H1 (cell line): ENCODE measurements at regions not wholly inside any gene's neighbourhood (a gene's known extent, or its start where the extent isn't known, plus 50 kb on each side); places are given as distances from the start of the nearest gene placed in this dataset.
A peak's percentile ranks its signal among the peaks of the same experiment; 100 is the strongest.

Source experiments
- CTCF ChIA-PET: fragments of 300-600 bp; sonication (Branson Sonifier 250); formaldehyde crosslinking; loops from one replicate; lab custom pipeline; 2021; ENCODE audit not compliant: partially characterized antibody; lab: Charles Lee
- POLR2A ChIA-PET: fragments of 300-600 bp; sonication (Branson Sonifier 250); formaldehyde crosslinking; loops from one replicate; lab custom pipeline; 2021; ENCODE audit warnings: inconsistent platforms; ENCODE audit not compliant: partially characterized antibody; lab: Charles Lee
- DNase-seq, 2 experiments: peaks; one replicate each; pipeline versions ENCODE4 v3.0.0 to v3.0.0-alpha.2; 2010 to 2022; ENCODE audit warnings: low spot score in 2 of 2, low read depth in 1 of 2, mixed read lengths in 1 of 2
- FAIRE-seq: peaks from 2 replicates; lab custom pipeline; 2011; peaks lifted over from hg19 to GRCh38; lab: Jason Lieb, UNC
- H2AFZ ChIP-seq: 2 replicates; pipeline ENCODE4 v1.8.1; 2012; ENCODE audit warnings: low read length, inconsistent platforms
- H2AK5ac ChIP-seq: 2 replicates; pipeline ENCODE4 v1.6.1; 2013; ENCODE audit warnings: low read depth, low read length
- H2BK120ac ChIP-seq: replicated peaks from 2 replicates; pipeline ENCODE3; 2013; ENCODE audit warnings: low read depth, low read length, inconsistent platforms
- H2BK12ac ChIP-seq: 2 replicates; pipeline ENCODE4 v1.6.1; 2013; ENCODE audit warnings: low read depth, low read length
- H2BK15ac ChIP-seq: 2 replicates; pipeline ENCODE4 v1.6.1; 2013; ENCODE audit warnings: low read length
- H2BK20ac ChIP-seq: 2 replicates; pipeline ENCODE4 v1.6.1; 2013; ENCODE audit warnings: low read length
- H2BK5ac ChIP-seq: 2 replicates; pipeline ENCODE4 v1.6.1; 2013; ENCODE audit warnings: low read depth, low read length
- H3K14ac ChIP-seq: 2 replicates; pipeline ENCODE4 v1.6.1; 2013; ENCODE audit warnings: inconsistent platforms; ENCODE audit not compliant: insufficient read length
- H3K18ac ChIP-seq: 2 replicates; pipeline ENCODE4 v1.6.1; 2013; ENCODE audit warnings: low read length; ENCODE audit errors: extremely low read depth
- H3K23ac ChIP-seq: 2 replicates; pipeline ENCODE4 v1.6.1; 2013; ENCODE audit warnings: inconsistent platforms; ENCODE audit not compliant: insufficient read length
- H3K23me2 ChIP-seq: 2 replicates; pipeline ENCODE4 v1.6.1; 2013; ENCODE audit warnings: low read depth, low read length
- H3K27ac ChIP-seq: 2 replicates; pipeline ENCODE4 v1.6.1; 2011; ENCODE audit warnings: low read depth, low read length, inconsistent platforms
- H3K27me3 ChIP-seq, 4 experiments: replicated peaks in 1 of 4; 1 replicate in 1 of 4; 2 replicates in 3 of 4; pipeline versions ENCODE4 v1.6.1 to v1.8.1; 2011 to 2013; ENCODE audit warnings: low read length in 3 of 4, mild to moderate bottlenecking in 3 of 4, inconsistent platforms in 2 of 4, mixed read lengths in 2 of 4, moderate library complexity in 1 of 4; ENCODE audit not compliant: control insufficient read depth in 3 of 4, insufficient read depth in 3 of 4; ENCODE audit errors: extremely low read depth in 1 of 4
- H3K36me3 ChIP-seq, 4 experiments: 2 replicates each; pipeline versions ENCODE4 v1.6.1 to v1.8.1; 2011 to 2013; ENCODE audit warnings: mild to moderate bottlenecking in 4 of 4, low read length in 3 of 4, moderate library complexity in 2 of 4, control low read depth in 1 of 4, inconsistent platforms in 1 of 4; ENCODE audit not compliant: insufficient read depth in 4 of 4, control insufficient read depth in 2 of 4
- H3K4ac ChIP-seq: replicated peaks from 2 replicates; pipeline ENCODE3; 2013; ENCODE audit warnings: low read length, low read depth, mixed read lengths, inconsistent platforms; ENCODE audit not compliant: insufficient read length
- H3K4me1 ChIP-seq, 4 experiments: replicated peaks in 1 of 4; 1 replicate in 1 of 4; 2 replicates in 3 of 4; pipeline versions ENCODE4 v1.6.1 to v1.8.1; 2011 to 2013; ENCODE audit warnings: low read length in 3 of 4, inconsistent platforms in 2 of 4, mixed read lengths in 1 of 4; ENCODE audit not compliant: insufficient read depth in 4 of 4, control insufficient read depth in 3 of 4
- H3K4me2 ChIP-seq, 2 experiments: 2 replicates each; pipeline versions ENCODE4 v1.6.1 to v1.8.1; 2011 to 2013; ENCODE audit warnings: low read depth in 2 of 2, low read length in 2 of 2, control low read depth in 1 of 2, inconsistent platforms in 1 of 2, mild to moderate bottlenecking in 1 of 2; ENCODE audit not compliant: insufficient read depth in 1 of 2
- H3K4me3 ChIP-seq, 4 experiments: fragments of 200-600, 300-600 bp in 1 of 4; sonication (generic), shearing (Covaris generic), sonication (Bioruptor Twin) in 1 of 4; 2 replicates each; pipeline versions ENCODE4 v1.5.1 to v1.8.1; 2011 to 2016; ENCODE audit warnings: low read length in 4 of 4, low read depth in 3 of 4, control low read depth in 2 of 4, inconsistent platforms in 2 of 4, mild to moderate bottlenecking in 2 of 4, mixed read lengths in 1 of 4, moderate library complexity in 1 of 4; ENCODE audit not compliant: insufficient read depth in 2 of 4; ENCODE audit errors: extremely low read depth in 1 of 4
- H3K56ac ChIP-seq: replicated peaks from 2 replicates; pipeline ENCODE3; 2013; ENCODE audit warnings: low read depth, mild to moderate bottlenecking, mixed read lengths, low read length, inconsistent platforms; ENCODE audit not compliant: insufficient read length
- H3K79me1 ChIP-seq: 2 replicates; pipeline ENCODE4 v1.6.1; 2013; ENCODE audit warnings: low read depth, low read length, control low read depth
- H3K79me2 ChIP-seq, 2 experiments: 2 replicates each; pipeline versions ENCODE4 v1.6.1 to v1.8.1; 2012 to 2013; ENCODE audit warnings: low read length in 2 of 2, mild to moderate bottlenecking in 2 of 2, inconsistent platforms in 1 of 2; ENCODE audit not compliant: insufficient read depth in 2 of 2, control insufficient read depth in 1 of 2
- H3K9ac ChIP-seq, 4 experiments: replicated peaks in 1 of 4; 1 replicate in 1 of 4; 2 replicates in 3 of 4; pipeline versions ENCODE4 v1.6.1 to v1.8.1; 2011 to 2013; ENCODE audit warnings: low read depth in 3 of 4, low read length in 3 of 4, control low read depth in 2 of 4, mild to moderate bottlenecking in 2 of 4, moderate library complexity in 2 of 4, inconsistent platforms in 1 of 4; ENCODE audit errors: extremely low read depth in 1 of 4
- H3K9me3 ChIP-seq, 2 experiments: 2 replicates each; pipeline versions ENCODE4 v1.6.1 to v1.8.1; 2012 to 2013; ENCODE audit warnings: mild to moderate bottlenecking in 2 of 2, moderate library complexity in 2 of 2, control low read depth in 1 of 2, inconsistent platforms in 1 of 2, low read depth in 1 of 2, low read length in 1 of 2, mixed read lengths in 1 of 2; ENCODE audit not compliant: insufficient read depth in 2 of 2
- H4K20me1 ChIP-seq, 2 experiments: replicated peaks in 1 of 2; 2 replicates each; pipeline versions ENCODE3 to v1.8.1; 2011 to 2013; ENCODE audit warnings: inconsistent platforms in 2 of 2, low read length in 2 of 2, mild to moderate bottlenecking in 1 of 2; ENCODE audit not compliant: insufficient read depth in 2 of 2, control insufficient read depth in 1 of 2
- H4K5ac ChIP-seq: 2 replicates; pipeline ENCODE4 v1.6.1; 2013; ENCODE audit warnings: low read length, low read depth, mixed read lengths, inconsistent platforms; ENCODE audit not compliant: insufficient read length
- H4K8ac ChIP-seq: 2 replicates; pipeline ENCODE4 v1.8.0; 2013; ENCODE audit warnings: mild to moderate bottlenecking, moderate library complexity, low read length, inconsistent platforms; ENCODE audit not compliant: insufficient read depth; ENCODE audit errors: extremely low read depth
- H4K91ac ChIP-seq: replicated peaks from 2 replicates; pipeline ENCODE3; 2013; ENCODE audit warnings: low read length, mixed read lengths, inconsistent platforms; ENCODE audit not compliant: insufficient read length
- CEBPB ChIP-seq: IDR thresholded peaks from 2 replicates; pipeline ENCODE4 v1.6.1; 2012; ENCODE audit warnings: low read depth, low read length
- TAF7 ChIP-seq: optimal IDR thresholded peaks from 2 replicates; pipeline ENCODE3; 2011; ENCODE audit warnings: low read depth, mild to moderate bottlenecking, inconsistent platforms, low read length, moderate library complexity, borderline replicate concordance

DNA sequence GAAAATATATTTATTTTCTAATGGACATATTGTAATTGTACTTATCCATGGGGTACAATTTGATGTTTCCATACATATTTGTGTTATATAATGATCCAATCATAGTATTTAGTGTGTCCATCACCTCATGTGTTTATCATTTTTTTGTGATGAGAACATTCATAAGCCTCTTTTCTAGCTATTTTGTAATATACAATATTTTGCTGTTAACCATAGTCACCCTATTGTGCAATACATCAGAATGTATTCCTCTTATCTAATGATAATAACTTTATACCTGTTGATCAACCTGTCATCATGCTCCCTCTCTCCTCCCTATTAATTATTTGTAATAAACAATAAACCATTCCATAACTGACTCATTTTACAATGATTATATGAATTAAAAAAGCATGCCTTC is 93.2 kb downstream of the ISL1 start:
- H3K27ac ChIP-seq, result no peak overlapping the region
- ChIA-PET CTCF (interaction anchor here (1.1 kb wide), 1 partner anchor 45 kb away, joined by 3 read pairs; no protein-coding TSS in a partner anchor), POLR2A (no interaction called here)
- no peak overlapping the region for H3K18ac ChIP-seq
- H4K8ac ChIP-seq, result no peak overlapping the region
- H4K5ac ChIP-seq, result no peak overlapping the region
- H3K9ac ChIP-seq, result no peak overlapping the region
- H3K23me2 ChIP-seq, result no peaks in the 10 kb centered on the region
- H3K79me1 ChIP-seq, result no peaks in the 10 kb centered on the region
- no peaks in the 10 kb centered on the region for H3K79me2 ChIP-seq
- H3K4me3 ChIP-seq, result no peak overlapping the region
- H2BK20ac ChIP-seq, result no peak overlapping the region
- H3K4ac ChIP-seq, result no peak overlapping the region
- no peak overlapping the region for H2BK5ac ChIP-seq
- H3K36me3 ChIP-seq, result no peaks in the 10 kb centered on the region
- no peak overlapping the region for H4K91ac ChIP-seq
- no peak overlapping the region for H3K23ac ChIP-seq
- peak; percentile 54; the same call in 1 of the 2 replicates for TF ChIP-seq CEBPB
- TF ChIP-seq TAF7, result no peak
- H3K56ac ChIP-seq, result no peak overlapping the region
- no peaks in the 10 kb centered on the region for H3K9me3 ChIP-seq
- no peak overlapping the region for H3K4me2 ChIP-seq
- H4K20me1 ChIP-seq, result no peaks in the 10 kb centered on the region
- no peak overlapping the region for H2BK12ac ChIP-seq
- no peaks in the 10 kb centered on the region for H3K4me1 ChIP-seq
- H2AK5ac ChIP-seq, result no peak overlapping the region
- no peak overlapping the region for H3K14ac ChIP-seq
- FAIRE-seq (no peak), DNase-seq (no peak)
- no peak overlapping the region for H2AFZ ChIP-seq
- no peaks in the 10 kb centered on the region for H3K27me3 ChIP-seq
- H2BK15ac ChIP-seq, result no peak overlapping the region
- no peak overlapping the region for H2BK120ac ChIP-seq
